Prostate gland (tissue), 2 donors: ENCODE measurements at regions not wholly inside any gene's neighbourhood (a gene's known extent, or its start where the extent isn't known, plus 50 kb on each side); places are given as distances from the start of the nearest gene placed in this dataset.

Experiments
- POLR2A ChIP-seq: fragments of 450-650 bp; IDR thresholded peaks from one replicate; pipeline ENCODE4 v1.6.1; 2016; ENCODE audit warnings: antibody characterized with exemption, mild to moderate bottlenecking
- TF ChIP-seq, protein P1 (sequence below), 4 experiments: fragments of 200-600 bp in 2 of 4; fragments of 450-650 bp in 2 of 4; sonication (generic) in 2 of 4; IDR thresholded peaks; 1 replicate in 3 of 4; 2 replicates in 1 of 4; pipeline ENCODE4 v1.5.1; 2016 to 2019; ENCODE audit warnings: antibody characterized with exemption in 4 of 4, mild to moderate bottlenecking in 2 of 4, moderate library complexity in 2 of 4

DNA sequence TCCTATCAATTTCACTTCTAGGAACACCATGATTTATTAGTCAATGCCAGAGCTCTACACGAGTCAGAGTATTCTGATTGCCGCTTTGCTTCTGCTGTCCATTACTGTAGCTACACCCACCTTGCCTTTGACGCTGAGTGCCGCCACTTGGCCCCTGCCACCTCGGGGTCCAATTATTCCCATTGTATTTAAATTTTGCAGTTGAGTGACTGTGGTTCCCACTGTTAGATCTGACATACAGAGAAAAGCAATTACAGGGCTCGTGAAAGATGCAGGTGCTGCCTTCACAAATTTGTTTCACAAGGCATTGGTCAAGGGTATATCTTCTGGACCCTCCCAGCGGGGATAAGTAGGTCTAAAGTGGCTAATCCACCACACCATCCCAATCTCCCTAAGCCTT is 428.9 kb downstream of the SIPA1L2 start:
- TF ChIP-seq, protein P1, sequence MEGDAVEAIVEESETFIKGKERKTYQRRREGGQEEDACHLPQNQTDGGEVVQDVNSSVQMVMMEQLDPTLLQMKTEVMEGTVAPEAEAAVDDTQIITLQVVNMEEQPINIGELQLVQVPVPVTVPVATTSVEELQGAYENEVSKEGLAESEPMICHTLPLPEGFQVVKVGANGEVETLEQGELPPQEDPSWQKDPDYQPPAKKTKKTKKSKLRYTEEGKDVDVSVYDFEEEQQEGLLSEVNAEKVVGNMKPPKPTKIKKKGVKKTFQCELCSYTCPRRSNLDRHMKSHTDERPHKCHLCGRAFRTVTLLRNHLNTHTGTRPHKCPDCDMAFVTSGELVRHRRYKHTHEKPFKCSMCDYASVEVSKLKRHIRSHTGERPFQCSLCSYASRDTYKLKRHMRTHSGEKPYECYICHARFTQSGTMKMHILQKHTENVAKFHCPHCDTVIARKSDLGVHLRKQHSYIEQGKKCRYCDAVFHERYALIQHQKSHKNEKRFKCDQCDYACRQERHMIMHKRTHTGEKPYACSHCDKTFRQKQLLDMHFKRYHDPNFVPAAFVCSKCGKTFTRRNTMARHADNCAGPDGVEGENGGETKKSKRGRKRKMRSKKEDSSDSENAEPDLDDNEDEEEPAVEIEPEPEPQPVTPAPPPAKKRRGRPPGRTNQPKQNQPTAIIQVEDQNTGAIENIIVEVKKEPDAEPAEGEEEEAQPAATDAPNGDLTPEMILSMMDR (IDR thresholded peaks at IDR 0.05) = no peak
- TF ChIP-seq POLR2A = no peak
